HAP-1 (cell line): ENCODE measurements at regions not wholly inside any gene's neighbourhood (a gene's known extent, or its start where the extent isn't known, plus 50 kb on each side); places are given as distances from the start of the nearest gene placed in this dataset.

Source experiments
- DNase-seq, 2 experiments: peaks; one replicate each; pipeline ENCODE4 v3.0.0-alpha.2; 2016 to 2020; ENCODE audit warnings: low spot score in 2 of 2
- H3K27me3 ChIP-seq: fragments of 250-450 bp; sonication (Bioruptor Pico); 2 replicates; pipeline ENCODE4 v1.5.1; 2020; ENCODE audit warnings: low read depth, mild to moderate bottlenecking, moderate library complexity
- H3K36me3 ChIP-seq: fragments of 250-450 bp; sonication (Bioruptor Pico); replicated peaks from 2 replicates; pipeline ENCODE4 v1.5.1; 2020; ENCODE audit warnings: mild to moderate bottlenecking
- H3K4me1 ChIP-seq: fragments of 250-450 bp; sonication (Bioruptor Pico); 2 replicates; pipeline ENCODE4 v1.5.1; 2020; ENCODE audit warnings: mild to moderate bottlenecking
- H3K4me3 ChIP-seq: fragments of 250-450 bp; sonication (Bioruptor Pico); 2 replicates; pipeline ENCODE4 v1.5.1; 2020; ENCODE audit warnings: mild to moderate bottlenecking, moderate library complexity
- H3K9me3 ChIP-seq: fragments of 250-450 bp; sonication (Bioruptor Pico); 2 replicates; pipeline ENCODE4 v1.5.1; 2020; ENCODE audit warnings: mild to moderate bottlenecking, moderate library complexity
- in situ Hi-C: fragments of 300-500 bp; cut with MboI; formaldehyde crosslinking; loops from 3 replicates; pipeline ENCODE4 v1.14.3; 2020; ENCODE audit warnings: low sequenced_read_pairs, inconsistent platforms, mixed read lengths

DNA sequence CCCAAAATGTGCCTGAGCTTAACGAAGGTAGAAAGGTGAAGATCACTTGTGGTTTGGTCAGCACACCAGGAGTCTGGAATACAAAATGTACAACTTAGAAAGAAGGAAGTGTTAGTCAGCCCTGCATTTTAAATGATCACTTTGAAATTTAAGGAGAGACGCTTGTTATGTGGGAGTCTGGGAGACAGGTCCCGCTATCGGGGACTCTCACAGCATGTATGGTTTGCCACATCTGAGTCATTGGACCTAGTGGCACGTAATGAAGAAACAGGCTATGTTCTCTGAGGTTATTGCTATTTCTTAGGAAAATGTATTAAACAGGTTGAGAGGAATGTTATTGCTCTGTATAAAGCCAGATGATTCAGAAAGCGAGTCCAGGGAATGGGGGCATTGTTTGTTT lies 2362.5 kb upstream of the WWC1 start:
- Histone ChIP-seq H3K27me3 (no peaks in the 10 kb centered on the region), H3K4me1 (no peaks in the 10 kb centered on the region)
- in situ Hi-C loops = no loop called here

DNA sequence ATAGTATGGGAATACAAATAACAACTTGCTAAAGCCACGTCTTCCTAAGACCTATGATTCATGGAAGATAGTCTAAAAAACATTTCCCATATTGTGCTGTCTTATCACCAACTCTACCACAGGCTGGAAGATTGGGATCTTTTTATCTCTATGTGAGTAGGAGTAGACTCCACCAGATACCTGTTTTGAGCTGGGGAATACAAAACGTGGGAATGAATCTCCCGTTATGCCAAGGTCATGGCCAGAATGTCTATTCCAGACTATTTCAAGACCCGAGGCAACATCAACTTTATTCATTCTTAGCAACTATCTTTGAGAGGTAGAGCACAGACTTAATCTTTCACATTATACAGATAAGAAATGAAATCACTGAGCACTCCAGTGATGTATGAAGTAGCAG lies 2350.9 kb upstream of the WWC1 start:
- no peaks in the 10 kb centered on the region for H3K27me3 ChIP-seq
- H3K36me3 ChIP-seq = no peaks in the 10 kb centered on the region
- no peak for DNase-seq
- no peaks in the 10 kb centered on the region for H3K9me3 ChIP-seq
- no peaks in the 10 kb centered on the region for H3K4me1 ChIP-seq
- in situ Hi-C loops = no loop called here
- H3K4me3 ChIP-seq = no peak overlapping the region

More for the DNA sequence above, 2362.5 kb upstream of the WWC1 start:
- no peaks in the 10 kb centered on the region for H3K36me3 ChIP-seq
- no peak for DNase-seq
- H3K4me3 ChIP-seq = no peak overlapping the region
- H3K9me3 ChIP-seq = no peaks in the 10 kb centered on the region

DNA sequence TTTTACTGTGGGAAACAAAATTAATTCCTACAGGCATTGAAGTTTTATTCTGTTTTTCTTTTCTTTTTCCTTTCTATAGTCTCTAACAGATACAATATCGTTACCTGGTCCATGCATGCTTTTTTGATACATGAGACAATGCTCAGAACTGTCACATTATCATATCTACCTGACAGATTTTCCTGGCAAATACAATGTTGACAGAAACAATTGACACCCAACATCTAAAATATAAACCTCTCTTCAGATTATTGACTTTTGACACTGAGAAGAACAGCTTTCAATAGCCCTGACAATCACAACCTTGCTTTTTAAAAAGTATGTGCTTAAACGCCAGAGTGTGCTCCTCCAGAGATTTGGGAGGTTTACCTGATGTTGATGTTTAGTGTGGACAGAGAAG lies 2334.6 kb upstream of the WWC1 start:
- Histone ChIP-seq H3K9me3 (no peaks in the 10 kb centered on the region), H3K27me3 (no peaks in the 10 kb centered on the region), H3K36me3 (no peaks in the 10 kb centered on the region), H3K4me3 (no peak overlapping the region), H3K4me1 (no peaks in the 10 kb centered on the region; the same call in 1 of the 2 replicates)
- in situ Hi-C loops = no loop called here
- DNase-seq = no peak

DNA sequence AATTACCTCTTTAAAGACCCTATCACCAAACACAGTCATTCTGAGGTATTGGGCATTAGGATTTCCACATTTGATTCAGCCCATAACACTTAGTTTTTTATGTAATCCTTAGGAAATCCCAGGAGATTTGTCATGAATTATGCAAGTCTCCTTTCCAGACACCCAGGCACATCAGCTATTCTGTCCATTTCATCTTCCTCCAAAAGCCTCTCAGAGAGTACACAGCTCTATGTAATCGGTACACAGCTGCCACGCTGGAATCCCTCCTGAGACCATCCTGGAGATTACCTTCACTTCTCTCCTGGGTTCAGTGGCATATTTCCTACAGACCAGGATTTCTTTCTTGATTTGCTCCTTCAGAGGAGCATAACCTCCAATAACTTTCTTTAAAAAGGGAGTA lies 2309.8 kb upstream of the WWC1 start:
- DNase-seq = no peak
- in situ Hi-C loops = no loop called here
- Histone ChIP-seq H3K4me3 (no peak overlapping the region), H3K9me3 (no peaks in the 10 kb centered on the region), H3K27me3 (no peaks in the 10 kb centered on the region), H3K4me1 (no peaks in the 10 kb centered on the region), H3K36me3 (no peaks in the 10 kb centered on the region)

DNA sequence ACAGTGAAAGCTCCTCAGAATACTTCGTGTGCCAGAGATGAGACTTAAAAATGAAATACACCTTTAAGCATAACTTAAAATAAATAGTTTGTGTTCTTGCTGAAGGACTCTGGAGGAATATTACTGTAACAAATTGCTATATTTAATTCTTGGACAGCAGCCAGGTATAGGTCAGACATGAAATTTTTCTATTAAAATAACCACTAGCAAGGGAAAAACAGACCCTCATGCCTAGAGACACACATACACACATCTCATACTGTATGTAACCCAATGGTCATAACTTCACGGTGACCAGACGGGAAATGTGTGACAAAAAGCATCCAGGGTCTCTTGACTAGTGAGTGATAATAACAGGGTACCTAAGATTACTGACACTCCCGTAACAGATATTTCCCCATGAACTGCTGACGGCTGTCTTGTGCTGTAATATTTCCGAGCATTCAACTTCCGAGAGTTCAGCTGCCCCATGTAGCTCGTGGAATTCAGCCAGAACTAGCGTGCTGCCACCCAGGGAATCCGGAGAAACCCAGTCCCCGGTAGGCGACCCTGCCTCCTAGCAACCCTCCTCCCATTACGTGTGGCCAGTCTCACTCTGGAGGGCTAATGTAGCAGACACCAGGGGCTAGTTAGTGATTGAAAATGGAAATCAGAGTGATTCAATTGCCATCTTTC lies 2295.1 kb upstream of the WWC1 start:
- Histone ChIP-seq H3K27me3 (no peaks in the 10 kb centered on the region), H3K36me3 (no peaks in the 10 kb centered on the region), H3K4me3 (no peak overlapping the region), H3K9me3 (no peaks in the 10 kb centered on the region), H3K4me1 (no peaks in the 10 kb centered on the region)
- in situ Hi-C loops = no loop called here
- DNase-seq = no peak

DNA sequence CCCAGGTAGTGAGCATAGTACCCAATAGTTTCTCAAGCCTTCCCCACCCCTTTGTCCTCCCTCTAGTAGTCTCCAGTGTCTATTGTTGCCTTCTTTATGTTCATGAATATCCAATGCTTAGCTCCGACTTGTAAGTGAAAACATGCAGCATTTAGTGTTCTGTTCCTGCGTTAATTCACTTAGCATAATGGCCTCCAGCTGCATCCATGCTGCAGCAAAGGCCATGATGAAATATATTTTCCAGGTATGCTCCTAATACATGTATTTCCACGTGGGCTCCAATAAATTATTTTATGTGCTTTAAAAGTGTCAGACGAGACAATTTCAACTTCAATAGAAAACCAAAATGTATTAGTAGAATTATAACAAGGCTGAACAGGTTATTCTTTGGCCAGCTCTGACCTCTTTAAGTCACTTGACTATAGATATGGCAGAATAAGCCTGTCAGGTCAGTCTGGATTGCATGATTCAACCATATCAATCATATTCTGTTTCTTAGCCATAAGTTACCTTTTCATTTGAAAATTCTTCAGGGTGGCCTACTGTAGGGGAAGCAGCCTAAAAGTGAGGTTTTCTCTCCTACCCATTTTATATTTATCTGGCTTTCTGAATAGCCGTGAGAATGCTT lies 2291.6 kb upstream of the WWC1 start:
- DNase-seq = no peak
- no peaks in the 10 kb centered on the region for H3K4me1 ChIP-seq
- no peaks in the 10 kb centered on the region for H3K27me3 ChIP-seq
- no peak overlapping the region for H3K4me3 ChIP-seq
- no peaks in the 10 kb centered on the region for H3K36me3 ChIP-seq
- no peaks in the 10 kb centered on the region for H3K9me3 ChIP-seq
- in situ Hi-C loops = no loop called here

DNA sequence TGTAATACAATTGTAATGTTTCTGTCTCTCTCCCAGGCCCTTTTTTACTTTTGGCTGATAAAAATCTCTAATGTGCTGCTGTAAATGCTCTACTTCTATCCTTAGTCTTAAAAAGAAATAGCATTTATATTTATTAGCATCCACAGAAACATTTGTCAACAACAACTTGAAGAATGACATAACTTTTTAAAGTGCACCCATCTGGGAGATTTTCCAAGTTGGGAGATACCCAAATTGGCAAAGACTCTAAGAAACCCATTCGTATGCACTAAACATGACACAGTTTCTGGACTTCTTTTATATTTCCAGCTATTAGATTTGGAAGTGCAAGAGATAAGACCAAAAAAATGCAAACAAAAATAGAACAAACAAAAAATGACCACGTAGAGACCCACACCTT lies 2287.4 kb upstream of the WWC1 start:
- no peak for DNase-seq
- Histone ChIP-seq H3K36me3 (no peaks in the 10 kb centered on the region), H3K4me3 (no peak overlapping the region), H3K9me3 (no peaks in the 10 kb centered on the region), H3K27me3 (no peaks in the 10 kb centered on the region), H3K4me1 (peaks cover 8% of the 10 kb centered on the region)
- in situ Hi-C loops = no loop called here

DNA sequence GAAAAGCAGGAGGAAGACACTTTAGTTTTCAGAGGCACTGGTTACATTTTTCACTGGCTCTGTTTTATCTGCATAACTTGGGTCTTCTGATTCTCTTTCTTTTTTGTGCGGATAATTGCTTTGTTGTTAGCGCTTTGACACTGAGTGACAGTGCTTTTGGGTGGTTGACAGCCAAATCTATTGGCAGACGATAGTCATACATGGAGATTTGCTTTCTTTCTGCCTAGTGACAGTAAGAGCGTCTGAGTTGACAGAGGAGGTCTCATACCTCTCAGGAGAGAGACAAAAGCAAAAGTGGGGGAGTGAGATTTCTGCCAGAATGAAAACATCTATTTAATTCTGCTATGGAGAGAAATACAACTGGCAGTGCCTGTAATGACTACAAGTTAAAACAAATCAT lies 2278.0 kb upstream of the WWC1 start:
- no peak overlapping the region for H3K4me3 ChIP-seq
- DNase-seq = no peak
- no peaks in the 10 kb centered on the region for H3K9me3 ChIP-seq
- in situ Hi-C loops = no loop called here
- peaks cover 5% of the 10 kb centered on the region for H3K4me1 ChIP-seq
- no peaks in the 10 kb centered on the region for H3K27me3 ChIP-seq
- H3K36me3 ChIP-seq = no peaks in the 10 kb centered on the region

DNA sequence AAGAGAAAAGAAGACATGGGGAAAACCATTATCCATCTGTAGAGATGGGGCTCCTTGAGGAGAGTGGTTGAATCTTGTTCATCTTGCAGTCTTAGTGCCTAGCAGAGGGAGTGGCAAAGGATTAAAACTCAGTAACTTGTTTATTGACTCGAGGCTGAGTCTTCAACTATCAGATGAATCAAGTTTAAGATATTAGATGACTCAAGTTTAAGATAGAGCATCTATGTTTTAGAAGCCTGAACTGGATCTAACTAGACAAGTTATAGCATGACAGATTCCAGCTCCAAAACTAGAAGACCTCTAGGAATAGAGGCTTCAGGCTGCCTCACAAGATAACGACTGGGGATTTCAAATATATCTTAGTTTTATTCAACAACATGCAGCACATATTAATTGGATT lies 2277.2 kb upstream of the WWC1 start:
- Histone ChIP-seq H3K4me3 (no peak overlapping the region), H3K4me1 (no peaks in the 10 kb centered on the region; the same call in 1 of the 2 replicates), H3K27me3 (no peaks in the 10 kb centered on the region), H3K36me3 (no peaks in the 10 kb centered on the region), H3K9me3 (no peaks in the 10 kb centered on the region)
- in situ Hi-C loops = no loop called here
- DNase-seq = no peak

DNA sequence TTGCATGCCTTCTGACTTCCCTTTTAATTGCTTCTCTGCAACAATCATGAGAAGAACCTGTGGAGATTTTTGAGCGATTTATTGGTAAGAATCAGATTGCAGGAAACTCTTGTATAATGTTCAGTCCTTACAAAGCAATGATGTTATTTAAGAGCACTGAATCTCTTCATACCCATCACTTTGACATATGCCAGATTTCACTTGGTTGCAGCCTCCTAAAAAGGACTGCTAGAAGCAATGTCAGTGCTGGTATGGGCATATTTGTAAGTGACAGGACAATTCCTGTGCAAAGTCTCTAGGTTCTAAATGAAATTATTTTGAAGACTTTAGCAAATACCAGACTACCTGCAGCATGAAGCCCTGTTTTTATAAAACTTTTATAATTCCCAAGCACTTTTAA lies 2272.7 kb upstream of the WWC1 start:
- in situ Hi-C loops = no loop called here
- Histone ChIP-seq H3K27me3 (no peaks in the 10 kb centered on the region), H3K4me1 (no peaks in the 10 kb centered on the region; the same call in 1 of the 2 replicates), H3K36me3 (no peaks in the 10 kb centered on the region), H3K4me3 (no peak overlapping the region), H3K9me3 (no peaks in the 10 kb centered on the region)
- DNase-seq = no peak

DNA sequence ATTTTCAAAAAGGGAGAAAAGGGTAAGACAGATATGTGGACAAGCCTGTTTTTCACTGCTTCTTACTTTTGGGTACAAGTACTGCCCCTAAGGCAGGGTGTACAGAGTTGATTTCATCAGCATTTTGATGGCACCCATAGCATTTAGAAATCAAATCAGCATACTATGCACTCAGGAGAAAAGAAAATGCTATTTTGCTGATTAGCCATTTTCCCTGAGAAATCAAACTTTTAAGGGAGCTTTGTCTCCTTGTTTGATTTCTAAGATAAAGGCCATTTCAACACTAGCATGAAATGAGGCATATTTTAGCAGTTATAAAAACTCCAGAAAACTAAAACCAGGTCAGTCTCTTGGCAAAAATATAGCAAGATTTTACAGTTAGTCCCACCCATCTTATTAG lies 2269.4 kb upstream of the WWC1 start:
- no peaks in the 10 kb centered on the region for H3K9me3 ChIP-seq
- in situ Hi-C loops = no loop called here
- H3K4me1 ChIP-seq = no peaks in the 10 kb centered on the region
- H3K36me3 ChIP-seq = no peaks in the 10 kb centered on the region
- no peaks in the 10 kb centered on the region for H3K27me3 ChIP-seq
- H3K4me3 ChIP-seq = no peak overlapping the region
- no peak for DNase-seq

DNA sequence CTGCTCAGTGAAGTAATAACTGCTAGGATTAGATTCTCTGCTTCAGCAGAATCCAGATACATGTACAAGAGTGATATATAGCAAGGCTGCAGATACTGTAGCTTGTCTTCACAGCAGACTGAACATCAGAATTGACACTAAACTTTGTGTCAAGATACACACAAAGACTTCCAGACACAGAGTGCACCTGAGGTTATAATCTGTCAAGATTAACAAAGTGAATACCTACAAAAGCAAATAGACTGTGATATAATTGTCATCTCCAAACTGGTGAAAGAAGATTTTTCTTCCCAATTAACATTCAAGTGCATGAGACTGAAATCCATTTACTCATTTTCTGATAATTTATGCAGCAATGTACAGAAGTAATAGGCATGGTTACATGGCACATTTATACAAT lies 2266.5 kb upstream of the WWC1 start:
- in situ Hi-C loops = no loop called here
- Histone ChIP-seq H3K9me3 (no peaks in the 10 kb centered on the region), H3K4me1 (peaks cover 7% of the 10 kb centered on the region), H3K4me3 (no peak overlapping the region), H3K27me3 (no peaks in the 10 kb centered on the region), H3K36me3 (no peaks in the 10 kb centered on the region)
- no peak for DNase-seq

DNA sequence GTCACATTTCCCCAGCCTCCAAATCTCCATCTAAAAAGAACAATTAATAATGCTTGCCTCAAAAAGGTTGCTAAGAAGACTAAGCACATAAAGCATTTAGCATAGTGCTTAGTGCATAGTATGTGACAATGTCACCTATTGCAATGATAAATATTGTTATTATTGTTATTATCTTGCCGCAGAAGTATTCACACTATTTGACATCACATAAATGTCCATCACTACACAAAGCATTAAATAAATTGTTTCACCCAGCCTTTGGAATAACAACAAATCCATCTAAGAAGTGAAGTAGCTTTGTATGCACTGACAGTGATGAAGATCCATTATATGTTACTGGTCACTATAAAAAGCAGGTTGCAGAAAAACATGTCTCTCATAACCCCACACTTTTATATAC lies 2263.9 kb upstream of the WWC1 start:
- Histone ChIP-seq H3K4me1 (peaks cover 7% of the 10 kb centered on the region), H3K36me3 (no peaks in the 10 kb centered on the region), H3K9me3 (no peaks in the 10 kb centered on the region), H3K4me3 (no peak overlapping the region), H3K27me3 (no peaks in the 10 kb centered on the region)
- in situ Hi-C loops = no loop called here
- DNase-seq = no peak

DNA sequence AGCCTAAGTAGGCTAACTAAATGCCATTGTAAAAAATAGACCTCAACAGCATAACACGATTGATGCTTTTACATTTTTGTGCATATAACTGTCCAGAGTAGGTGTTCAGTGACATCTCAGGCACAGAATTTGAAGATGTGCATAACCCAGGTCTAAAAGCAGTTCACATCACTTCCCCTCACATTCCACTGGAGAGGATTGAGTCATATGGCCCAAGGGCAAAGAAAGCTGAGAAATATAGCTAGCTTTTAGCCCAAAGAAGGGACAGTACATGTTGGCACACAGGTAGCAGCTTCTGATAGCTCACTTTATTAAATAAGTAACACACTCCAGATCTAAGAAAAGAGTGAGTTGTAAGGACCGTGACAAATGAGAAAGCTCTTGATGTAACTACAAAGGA lies 2259.5 kb upstream of the WWC1 start:
- no peak for DNase-seq
- H3K36me3 ChIP-seq = no peaks in the 10 kb centered on the region
- in situ Hi-C loops = no loop called here
- H3K4me3 ChIP-seq = no peak overlapping the region
- peaks cover 7% of the 10 kb centered on the region for H3K4me1 ChIP-seq
- H3K9me3 ChIP-seq = no peaks in the 10 kb centered on the region
- no peaks in the 10 kb centered on the region for H3K27me3 ChIP-seq

DNA sequence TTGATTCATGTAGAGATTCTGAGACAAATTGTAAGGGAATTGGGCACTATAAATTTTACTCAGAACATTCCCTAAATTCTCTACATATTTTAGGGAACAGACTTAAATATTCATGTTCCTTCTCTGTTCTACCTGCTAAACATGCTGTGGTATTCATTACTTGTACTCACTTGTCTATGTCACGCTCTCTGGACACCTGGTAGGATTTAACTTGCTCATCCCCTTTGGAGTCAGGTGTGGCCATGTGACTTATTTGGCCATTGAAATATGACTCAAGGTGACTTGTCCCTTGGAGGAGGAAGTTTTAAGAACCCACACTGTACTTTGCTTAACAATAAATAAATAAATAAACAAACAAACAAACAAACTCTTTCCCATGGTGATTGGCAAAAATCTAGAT lies 2258.8 kb upstream of the WWC1 start:
- no peak for DNase-seq
- in situ Hi-C loops = no loop called here

More for the DNA sequence above, 2258.8 kb upstream of the WWC1 start:
- peaks cover 6% of the 10 kb centered on the region for H3K4me1 ChIP-seq
- H3K9me3 ChIP-seq = no peaks in the 10 kb centered on the region
- H3K36me3 ChIP-seq = no peaks in the 10 kb centered on the region
- no peak overlapping the region for H3K4me3 ChIP-seq
- H3K27me3 ChIP-seq = no peaks in the 10 kb centered on the region
